ENCODE measurements at regions not wholly inside any gene's neighbourhood (a gene's known extent, or its start where the extent isn't known, plus 50 kb on each side); places are given as distances from the start of the nearest gene placed in this dataset.

- TF ChIP-seq CTCF (IDR thresholded peaks at IDR 0.05) (no peak), TP53 (CRISPR knock-in tag; IDR thresholded peaks at IDR 0.05) (no peak)
Measured at GRCh38 chr6:42505385-42505718, 53.6 kb upstream of the TRERF1 start.
